Esophagus muscularis mucosa (tissue), 4 donors: ENCODE measurements at regions not wholly inside any gene's neighbourhood (a gene's known extent, or its start where the extent isn't known, plus 50 kb on each side); places are given as distances from the start of the nearest gene placed in this dataset.

ENCODE experiments used
- CTCF ChIP-seq, 3 experiments: fragments of 200-600 bp in 2 of 3; fragments of 450-650 bp in 1 of 3; sonication (generic) in 2 of 3; IDR thresholded peaks; one replicate each; pipeline ENCODE4 v1.5.1; 2017 to 2019; ENCODE audit warnings: antibody characterized with exemption in 3 of 3, mild to moderate bottlenecking in 2 of 3, moderate library complexity in 1 of 3
- EP300 ChIP-seq: sonication (generic); formaldehyde crosslinking; IDR thresholded peaks from one replicate; pipeline ENCODE4 v1.6.1; 2017; ENCODE audit warnings: antibody characterized with exemption
- POLR2A ChIP-seq: fragments of 450-650 bp; IDR thresholded peaks from one replicate; pipeline ENCODE4 v1.6.1; 2017; ENCODE audit warnings: antibody characterized with exemption, moderate library complexity, mild to moderate bottlenecking, low read depth
- POLR2AphosphoS5 ChIP-seq, 2 donors: sonication (generic); formaldehyde crosslinking; IDR thresholded peaks; one replicate each; pipeline ENCODE4 v1.6.1; 2017; ENCODE audit warnings: antibody characterized with exemption in 2 of 2

GRCh38 chr9:120336753-120337090, 243.2 kb downstream of the CDK5RAP2 start:
- TF ChIP-seq POLR2A (no peak), EP300 (no peak), CTCF (IDR thresholded peaks at IDR 0.05) (no peak), POLR2AphosphoS5 (IDR thresholded peaks at IDR 0.05) (no peak)
